GM20000 (cell line): ENCODE measurements at regions not wholly inside any gene's neighbourhood (a gene's known extent, or its start where the extent isn't known, plus 50 kb on each side); places are given as distances from the start of the nearest gene placed in this dataset.

Experiments used
- DNase-seq: peaks from one replicate; pipeline ENCODE4 v3.0.0; 2012; ENCODE audit warnings: low spot score
- CTCF ChIP-seq: IDR thresholded peaks from 2 replicates; pipeline ENCODE4 v1.5.1; 2012; ENCODE audit warnings: mild to moderate bottlenecking, control low read depth; ENCODE audit errors: extremely low read depth, missing control alignments

- TF ChIP-seq CTCF = no peak
- no peak for DNase-seq
Measured at GRCh38 chr16:86983621-86984020, 333.6 kb downstream of the C16orf95 start.

GRCh38 chr16:86984343-86984742 lies 332.8 kb downstream of the C16orf95 start:
- no peak for DNase-seq
- no peak for TF ChIP-seq CTCF

- TF ChIP-seq CTCF = no peak
- DNase-seq = no peak
Measured at GRCh38 chr16:86984991-86985647, 332.1 kb downstream of the C16orf95 start.

- no peak for DNase-seq
- no peak for TF ChIP-seq CTCF
Measured at GRCh38 chr16:86985648-86986015, 331.6 kb downstream of the C16orf95 start.

GRCh38 chr16:86986136-86986535 lies 331.1 kb downstream of the C16orf95 start:
- DNase-seq = no peak
- TF ChIP-seq CTCF = no peak

- no peak for DNase-seq
- TF ChIP-seq CTCF = no peak
Measured at GRCh38 chr16:86986809-86987487, 330.2 kb downstream of the C16orf95 start.

- no peak for TF ChIP-seq CTCF
Measured at GRCh38 chr16:86987746-86988670, 329.2 kb downstream of the C16orf95 start.

More at GRCh38 chr16:86987746-86988670, 329.2 kb downstream of the C16orf95 start:
- no peak for DNase-seq
